ENCODE measurements at regions not wholly inside any gene's neighbourhood (a gene's known extent, or its start where the extent isn't known, plus 50 kb on each side); places are given as distances from the start of the nearest gene placed in this dataset.

DNA sequence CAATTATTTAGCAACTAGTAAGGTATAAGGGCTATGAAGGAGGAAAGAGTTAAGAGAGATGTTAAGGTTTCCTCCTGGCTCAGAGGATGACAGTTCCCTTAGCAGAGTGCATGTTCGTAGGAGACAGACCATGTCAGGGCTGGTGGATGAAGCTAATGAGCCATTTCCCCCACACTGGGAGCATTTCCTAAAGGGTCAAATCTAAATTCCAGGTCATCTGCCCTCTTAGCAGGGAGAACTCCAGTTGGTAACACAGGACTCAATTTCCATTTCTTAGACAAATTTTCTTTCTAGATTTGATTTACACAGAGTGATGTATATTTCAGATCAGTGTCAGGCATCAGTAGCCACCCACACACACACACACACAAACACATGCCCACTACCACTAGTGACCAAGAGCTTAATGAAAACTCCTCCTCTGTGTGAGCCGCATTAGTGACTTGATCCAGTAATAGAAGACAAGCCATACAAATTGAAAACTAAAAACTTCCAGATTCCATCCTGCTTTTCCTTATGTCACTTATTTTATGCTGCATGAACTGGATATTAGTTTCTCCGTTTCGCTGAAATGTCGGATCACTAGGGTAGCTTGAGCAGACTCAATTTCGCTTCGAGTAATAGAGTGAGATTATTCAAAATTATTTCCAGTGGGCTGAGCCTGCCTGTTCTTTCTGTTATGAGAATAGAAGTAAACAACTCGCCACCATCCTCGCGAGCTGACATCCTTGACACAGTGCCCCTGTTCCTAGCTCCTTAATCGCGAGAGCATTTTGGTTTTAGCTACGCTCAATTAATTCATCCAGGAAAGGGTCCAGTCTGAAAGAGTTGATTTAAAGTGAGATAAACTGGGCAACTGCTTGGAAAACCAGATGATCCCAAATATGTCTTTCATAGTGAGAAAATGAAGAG is 582.6 kb downstream of the SOX6 start:
- TF ChIP-seq TAF1 (IDR thresholded peaks at IDR 0.05; ENCODE audit: borderline replicate concordance, insufficient read depth, low read length), result no peak
- TF ChIP-seq SIN3A (IDR thresholded peaks at IDR 0.05; ENCODE audit: borderline replicate concordance, insufficient read depth, low read length), result no peak
- TF ChIP-seq, protein P1, sequence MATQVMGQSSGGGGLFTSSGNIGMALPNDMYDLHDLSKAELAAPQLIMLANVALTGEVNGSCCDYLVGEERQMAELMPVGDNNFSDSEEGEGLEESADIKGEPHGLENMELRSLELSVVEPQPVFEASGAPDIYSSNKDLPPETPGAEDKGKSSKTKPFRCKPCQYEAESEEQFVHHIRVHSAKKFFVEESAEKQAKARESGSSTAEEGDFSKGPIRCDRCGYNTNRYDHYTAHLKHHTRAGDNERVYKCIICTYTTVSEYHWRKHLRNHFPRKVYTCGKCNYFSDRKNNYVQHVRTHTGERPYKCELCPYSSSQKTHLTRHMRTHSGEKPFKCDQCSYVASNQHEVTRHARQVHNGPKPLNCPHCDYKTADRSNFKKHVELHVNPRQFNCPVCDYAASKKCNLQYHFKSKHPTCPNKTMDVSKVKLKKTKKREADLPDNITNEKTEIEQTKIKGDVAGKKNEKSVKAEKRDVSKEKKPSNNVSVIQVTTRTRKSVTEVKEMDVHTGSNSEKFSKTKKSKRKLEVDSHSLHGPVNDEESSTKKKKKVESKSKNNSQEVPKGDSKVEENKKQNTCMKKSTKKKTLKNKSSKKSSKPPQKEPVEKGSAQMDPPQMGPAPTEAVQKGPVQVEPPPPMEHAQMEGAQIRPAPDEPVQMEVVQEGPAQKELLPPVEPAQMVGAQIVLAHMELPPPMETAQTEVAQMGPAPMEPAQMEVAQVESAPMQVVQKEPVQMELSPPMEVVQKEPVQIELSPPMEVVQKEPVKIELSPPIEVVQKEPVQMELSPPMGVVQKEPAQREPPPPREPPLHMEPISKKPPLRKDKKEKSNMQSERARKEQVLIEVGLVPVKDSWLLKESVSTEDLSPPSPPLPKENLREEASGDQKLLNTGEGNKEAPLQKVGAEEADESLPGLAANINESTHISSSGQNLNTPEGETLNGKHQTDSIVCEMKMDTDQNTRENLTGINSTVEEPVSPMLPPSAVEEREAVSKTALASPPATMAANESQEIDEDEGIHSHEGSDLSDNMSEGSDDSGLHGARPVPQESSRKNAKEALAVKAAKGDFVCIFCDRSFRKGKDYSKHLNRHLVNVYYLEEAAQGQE (IDR thresholded peaks at IDR 0.05; ENCODE audit: insufficient read depth in 1 of 2, low read depth in 2 of 2, low read length in 2 of 2), result no peak
- TF ChIP-seq POLR2AphosphoS5 (IDR thresholded peaks at IDR 0.05; ENCODE audit: low read depth, low read length), result no peak
